ENCODE measurements at regions not wholly inside any gene's neighbourhood (a gene's known extent, or its start where the extent isn't known, plus 50 kb on each side); places are given as distances from the start of the nearest gene placed in this dataset.

DNA sequence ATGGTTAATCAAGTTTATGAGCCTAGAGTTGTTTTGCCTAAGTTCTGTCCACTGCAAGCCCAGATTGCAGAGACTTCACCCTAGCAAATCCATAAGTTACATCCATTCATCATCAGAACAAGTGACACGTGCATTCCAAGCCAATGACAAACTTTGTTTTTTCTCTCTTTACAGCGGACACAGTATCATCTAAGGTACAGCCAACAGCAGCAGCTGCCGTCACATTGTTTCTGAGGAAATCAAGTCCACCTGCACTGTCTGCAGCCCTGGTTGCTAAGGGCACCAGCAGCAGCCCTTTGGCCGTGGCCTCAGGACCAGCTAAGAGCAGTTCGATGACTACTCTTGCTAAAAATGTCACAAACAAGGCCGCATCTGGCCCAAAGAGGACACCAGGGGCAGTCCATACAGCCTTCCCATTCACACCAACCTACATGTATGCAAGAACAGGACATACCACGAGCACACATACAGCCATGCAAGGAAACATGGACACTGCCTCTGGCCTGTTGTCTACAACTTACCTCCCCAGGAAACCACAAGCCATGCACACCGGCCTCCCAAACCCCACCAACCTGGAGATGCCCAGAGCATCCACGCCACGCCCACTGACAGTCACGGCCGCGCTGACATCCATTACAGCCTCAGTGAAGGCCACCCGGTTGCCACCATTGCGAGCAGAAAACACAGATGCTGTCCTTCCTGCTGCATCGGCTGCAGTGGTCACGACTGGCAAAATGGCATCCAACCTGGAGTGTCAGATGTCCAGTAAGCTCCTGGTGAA lies 155.8 kb downstream of the C11orf91 start:
- Mint-ChIP-seq H3K4me3 (no peak overlapping the region), H3K36me3 (ENCODE audit: low read depth) (no peaks in the 10 kb centered on the region), H3K27me3 (peaks cover 27% of the 10 kb centered on the region), H3K4me1 (ENCODE audit: low read depth) (no peaks in the 10 kb centered on the region), H3K9me3 (no peaks in the 10 kb centered on the region), H3K27ac (no peak overlapping the region)
- ATAC-seq (no peak), DNase-seq (no peak)
- TF ChIP-seq, protein P1, sequence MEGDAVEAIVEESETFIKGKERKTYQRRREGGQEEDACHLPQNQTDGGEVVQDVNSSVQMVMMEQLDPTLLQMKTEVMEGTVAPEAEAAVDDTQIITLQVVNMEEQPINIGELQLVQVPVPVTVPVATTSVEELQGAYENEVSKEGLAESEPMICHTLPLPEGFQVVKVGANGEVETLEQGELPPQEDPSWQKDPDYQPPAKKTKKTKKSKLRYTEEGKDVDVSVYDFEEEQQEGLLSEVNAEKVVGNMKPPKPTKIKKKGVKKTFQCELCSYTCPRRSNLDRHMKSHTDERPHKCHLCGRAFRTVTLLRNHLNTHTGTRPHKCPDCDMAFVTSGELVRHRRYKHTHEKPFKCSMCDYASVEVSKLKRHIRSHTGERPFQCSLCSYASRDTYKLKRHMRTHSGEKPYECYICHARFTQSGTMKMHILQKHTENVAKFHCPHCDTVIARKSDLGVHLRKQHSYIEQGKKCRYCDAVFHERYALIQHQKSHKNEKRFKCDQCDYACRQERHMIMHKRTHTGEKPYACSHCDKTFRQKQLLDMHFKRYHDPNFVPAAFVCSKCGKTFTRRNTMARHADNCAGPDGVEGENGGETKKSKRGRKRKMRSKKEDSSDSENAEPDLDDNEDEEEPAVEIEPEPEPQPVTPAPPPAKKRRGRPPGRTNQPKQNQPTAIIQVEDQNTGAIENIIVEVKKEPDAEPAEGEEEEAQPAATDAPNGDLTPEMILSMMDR (IDR thresholded peaks at IDR 0.05), result no peak
- CTCF ChIA-PET, result interaction anchor here (1.1 to 1.6 kb wide), 2 partner anchors 104 to 198 kb away, joined by 3 to 5 read pairs; no protein-coding TSS in a partner anchor
- POLR2A ChIA-PET, result no interaction called here
- intact Hi-C loops (cut with micrococcal nuclease), result loop anchor here (10.0 kb wide), 1 partner anchor 280 kb away; no protein-coding TSS in a partner anchor

DNA sequence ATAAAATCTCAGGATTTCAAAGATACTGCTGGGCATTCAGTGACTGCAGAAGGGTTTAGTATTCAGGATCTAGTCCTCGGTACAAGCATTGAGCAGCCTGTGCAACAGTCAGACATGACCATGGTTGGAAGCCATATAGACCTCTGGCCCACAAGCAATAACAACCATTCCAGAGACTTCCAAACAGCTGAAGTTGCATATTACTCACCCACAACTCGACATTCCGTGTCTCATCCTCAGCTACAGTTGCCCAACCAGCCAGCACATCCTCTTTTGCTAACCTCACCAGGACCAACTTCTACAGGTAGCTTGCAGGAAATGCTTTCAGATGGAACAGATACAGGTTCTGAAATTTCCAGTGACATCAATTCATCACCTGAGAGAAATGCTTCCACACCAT lies 156.8 kb downstream of the C11orf91 start:
- TF ChIP-seq, protein P1 (IDR thresholded peaks at IDR 0.05), result no peak
- ATAC-seq (no peak), DNase-seq (no peak)
- H3K27ac Mint-ChIP-seq, result no peak overlapping the region
- POLR2A ChIA-PET, result no interaction called here
- peaks cover 29% of the 10 kb centered on the region for H3K27me3 Mint-ChIP-seq
- no peaks in the 10 kb centered on the region for H3K4me1 Mint-ChIP-seq (ENCODE audit: low read depth)
- H3K9me3 Mint-ChIP-seq, result no peaks in the 10 kb centered on the region
- intact Hi-C loops (cut with micrococcal nuclease), result loop anchor here (10.0 kb wide), 1 partner anchor 281 kb away; no protein-coding TSS in a partner anchor
- CTCF ChIA-PET, result interaction anchor here (1.1 to 1.6 kb wide), 2 partner anchors 105 to 199 kb away, joined by 3 to 5 read pairs; no protein-coding TSS in a partner anchor
- no peaks in the 10 kb centered on the region for H3K36me3 Mint-ChIP-seq (ENCODE audit: low read depth)
- H3K4me3 Mint-ChIP-seq, result no peak overlapping the region

DNA sequence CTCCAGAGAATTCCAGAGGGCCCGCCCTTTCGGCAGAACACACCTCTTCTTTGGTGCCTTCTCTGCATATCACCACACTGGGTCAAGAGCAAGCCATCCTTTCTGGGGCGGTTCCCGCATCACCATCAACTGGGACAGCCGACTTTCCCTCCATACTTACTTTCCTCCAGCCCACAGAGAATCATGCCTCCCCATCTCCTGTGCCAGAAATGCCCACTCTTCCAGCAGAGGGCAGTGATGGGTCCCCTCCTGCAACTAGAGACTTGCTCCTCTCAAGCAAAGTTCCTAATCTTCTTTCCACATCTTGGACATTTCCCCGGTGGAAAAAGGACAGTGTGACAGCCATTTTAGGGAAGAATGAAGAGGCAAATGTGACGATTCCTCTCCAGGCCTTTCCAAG lies 157.7 kb downstream of the C11orf91 start:
- Mint-ChIP-seq H3K9me3 (no peaks in the 10 kb centered on the region), H3K27ac (no peak overlapping the region), H3K27me3 (peaks cover 27% of the 10 kb centered on the region), H3K4me3 (no peak overlapping the region), H3K4me1 (ENCODE audit: low read depth) (no peaks in the 10 kb centered on the region), H3K36me3 (ENCODE audit: low read depth) (no peaks in the 10 kb centered on the region)
- intact Hi-C loops (cut with micrococcal nuclease), result loop anchor here (10.0 kb wide), 1 partner anchor 282 kb away; no protein-coding TSS in a partner anchor
- DNase-seq (peak; percentile 53), ATAC-seq (no peak)
- POLR2A ChIA-PET, result no interaction called here
- TF ChIP-seq, protein P1 (IDR thresholded peaks at IDR 0.05), result peak; percentile 46
- CTCF ChIA-PET, result interaction anchor here (0.7 to 1.6 kb wide), 3 partner anchors 91 to 200 kb away, joined by 3 to 5 read pairs (median 5); no protein-coding TSS in a partner anchor

DNA sequence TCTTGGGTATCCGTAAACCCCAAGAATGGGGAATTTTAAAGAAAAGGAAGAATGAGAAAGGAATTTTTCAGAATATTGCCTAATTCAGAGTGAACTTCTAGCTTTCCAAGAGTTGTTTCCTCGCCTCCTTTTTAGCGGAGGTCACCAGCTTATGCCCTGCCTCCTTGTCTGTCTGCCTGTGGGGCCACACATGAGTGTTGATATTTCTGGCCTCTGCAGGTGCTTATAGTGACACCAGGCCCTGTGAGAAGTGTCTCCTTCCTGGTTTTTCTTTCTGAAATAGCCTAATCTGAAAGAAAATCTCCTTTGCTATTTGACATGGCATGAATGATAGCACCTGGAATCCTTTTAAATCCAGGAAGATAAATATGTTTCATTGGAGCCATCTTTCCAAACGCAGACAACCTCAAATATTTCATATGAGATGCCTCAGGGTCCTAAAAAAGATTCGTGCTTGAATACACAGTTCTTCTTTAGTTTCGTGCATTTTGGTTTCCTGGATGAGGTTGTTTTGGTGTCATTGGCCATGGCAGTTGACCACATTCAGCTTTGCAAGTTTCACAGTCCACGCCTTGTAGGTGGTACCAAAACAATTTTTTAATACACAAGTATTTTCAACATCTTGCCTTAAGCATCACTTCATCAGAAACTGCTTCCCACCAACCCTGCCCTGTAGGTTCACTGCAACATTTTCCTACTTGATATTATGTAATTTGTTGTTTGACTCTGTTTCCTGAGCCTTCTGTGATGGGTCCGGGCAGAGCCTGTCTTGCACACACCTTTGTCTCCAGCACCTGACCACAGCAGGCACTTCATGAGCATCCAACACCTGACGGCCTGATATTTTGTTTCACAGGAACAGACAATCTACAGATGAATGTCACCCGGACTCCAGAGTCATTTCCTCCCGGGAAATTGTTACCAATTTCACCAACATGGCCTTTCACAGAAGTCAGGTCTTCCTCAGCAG lies 159.4 kb downstream of the C11orf91 start:
- Mint-ChIP-seq H3K27me3 (peaks cover 30% of the 10 kb centered on the region), H3K9me3 (no peaks in the 10 kb centered on the region), H3K4me3 (no peak overlapping the region), H3K27ac (no peak overlapping the region), H3K4me1 (ENCODE audit: low read depth) (no peaks in the 10 kb centered on the region), H3K36me3 (ENCODE audit: low read depth) (no peaks in the 10 kb centered on the region)
- ATAC-seq (no peak), DNase-seq (no peak)
- CTCF ChIA-PET, result interaction anchor here (1.2 kb wide), 1 partner anchor 46 kb away, joined by 3 read pairs; no protein-coding TSS in a partner anchor
- TF ChIP-seq, protein P1 (IDR thresholded peaks at IDR 0.05), result no peak
- POLR2A ChIA-PET, result no interaction called here
- intact Hi-C loops (cut with micrococcal nuclease), result loop anchor here (10.0 kb wide), 1 partner anchor 284 kb away; no protein-coding TSS in a partner anchor
